ENCODE measurements at regions not wholly inside any gene's neighbourhood (a gene's known extent, or its start where the extent isn't known, plus 50 kb on each side); places are given as distances from the start of the nearest gene placed in this dataset.

GRCh38 chrX:150254909-150255308, 108.2 kb upstream of the MAMLD1 start:
- TF ChIP-seq CTCF (IDR thresholded peaks at IDR 0.05 in 8 of 11, conservative IDR thresholded peaks at IDR 0.05 in 3 of 11) (no peak), POLR2A (IDR thresholded peaks at IDR 0.05) (no peak), POLR2AphosphoS5 (IDR thresholded peaks at IDR 0.05) (no peak)

All from spleen (tissue), 7 donors.